MCF 10A (cell line): ENCODE measurements at regions not wholly inside any gene's neighbourhood (a gene's known extent, or its start where the extent isn't known, plus 50 kb on each side); places are given as distances from the start of the nearest gene placed in this dataset.

Experiments
- BruUV-seq: library from RNA; stranded (reverse); fragments of 400-500 nt; replicated peaks from 2 replicates; lab custom pipeline; 2021; lab: Mats Ljungman, UMichigan
- CTCF ChIA-PET: fragments of 300-600 bp; sonication (Branson Sonifier 250); formaldehyde crosslinking; extraction: SDS; loops from one replicate; lab custom pipeline; 2021; ENCODE audit warnings: antibody characterized with exemption, inconsistent platforms; lab: Yijun Ruan, JAX
- POLR2A ChIA-PET: fragments of 300-600, 350-650 bp; sonication (Branson Sonifier 250); formaldehyde crosslinking; extraction: SDS; loops from one replicate; lab custom pipeline; 2020; ENCODE audit warnings: antibody characterized with exemption, inconsistent platforms; lab: Yijun Ruan, JAX
- DNase-seq: peaks from one replicate; pipeline ENCODE4 v3.0.0-alpha.2; 2018; ENCODE audit not compliant: unreplicated experiment
- H3K27ac Mint-ChIP-seq: one replicate; pipeline ENCODE4 v1.8.0; 2022; ENCODE audit warnings: mild to moderate bottlenecking, low read depth, mixed read lengths; ENCODE audit not compliant: unreplicated experiment
- H3K27me3 Mint-ChIP-seq: one replicate; pipeline ENCODE4 v1.8.0; 2022; ENCODE audit warnings: mixed read lengths; ENCODE audit not compliant: insufficient read depth, unreplicated experiment
- H3K36me3 Mint-ChIP-seq: one replicate; pipeline ENCODE4 v1.8.0; 2022; ENCODE audit warnings: mild to moderate bottlenecking, moderate library complexity, mixed read lengths; ENCODE audit not compliant: insufficient read depth, unreplicated experiment
- H3K4me1 Mint-ChIP-seq: one replicate; pipeline ENCODE4 v1.8.0; 2022; ENCODE audit warnings: mixed read lengths; ENCODE audit not compliant: insufficient read depth, unreplicated experiment
- H3K4me3 Mint-ChIP-seq: one replicate; pipeline ENCODE4 v1.8.0; 2022; ENCODE audit warnings: mild to moderate bottlenecking, moderate library complexity, mixed read lengths; ENCODE audit not compliant: unreplicated experiment
- H3K9me3 Mint-ChIP-seq: one replicate; pipeline ENCODE4 v1.8.0; 2022; ENCODE audit warnings: mixed read lengths; ENCODE audit not compliant: unreplicated experiment
- intact Hi-C: fragments of 100-400 bp; cut with micrococcal nuclease; formaldehyde crosslinking; loops from 2 replicates; pipeline ENCODE4 v1.14.1; 2022
- TF ChIP-seq, protein P1 (sequence below): fragments of 200-600 bp; IDR thresholded peaks from one replicate; pipeline ENCODE4 v1.8.0; 2022; ENCODE audit warnings: antibody characterized with exemption, mild to moderate bottlenecking; ENCODE audit not compliant: unreplicated experiment

DNA sequence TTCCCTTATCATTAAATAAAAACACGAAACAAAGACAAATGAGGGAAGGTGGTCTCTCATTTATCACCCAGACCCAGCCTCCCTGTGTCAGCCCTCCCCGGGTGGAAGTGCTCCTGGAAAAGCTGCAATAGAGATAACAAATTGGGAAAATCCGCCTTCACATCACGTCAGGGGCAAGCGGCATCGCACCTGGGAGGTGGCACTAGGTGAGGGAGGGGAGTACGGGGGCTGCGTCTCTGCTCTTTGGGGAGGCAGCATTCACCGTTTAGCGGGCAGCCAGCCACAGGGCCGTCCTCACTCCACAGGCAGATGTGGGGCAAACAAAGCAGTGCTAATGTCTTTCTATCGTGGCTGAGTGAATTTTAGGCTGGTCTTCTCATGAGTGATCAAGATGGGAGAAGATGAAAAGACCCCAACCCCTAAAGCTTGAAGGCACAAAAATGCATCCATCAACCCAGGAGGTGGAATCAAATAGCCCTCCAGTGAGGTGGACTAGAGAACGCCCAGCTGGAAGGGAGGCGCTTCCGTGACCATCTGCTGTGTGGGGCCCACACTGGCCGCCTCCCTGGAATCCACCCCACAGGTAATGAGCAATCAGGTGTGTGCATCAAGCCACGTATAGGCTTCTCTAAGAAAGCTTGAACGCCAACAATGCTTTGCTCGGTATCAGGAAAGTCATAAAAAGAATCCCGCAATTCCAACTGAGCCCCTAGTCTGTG is 629.5 kb downstream of the BRD1 start:
- ChIA-PET POLR2A (interaction anchor here (0.6 kb wide), 1 partner anchor 601 kb away, joined by 3 read pairs; no protein-coding TSS in a partner anchor), CTCF (interaction anchor here (0.7 kb wide), 1 partner anchor 122 kb away, joined by 3 read pairs; no protein-coding TSS in a partner anchor)
- H3K27ac Mint-ChIP-seq = no peak overlapping the region
- peaks cover 6% of the 10 kb centered on the region for H3K36me3 Mint-ChIP-seq
- no peaks in the 10 kb centered on the region for H3K27me3 Mint-ChIP-seq
- no TSS peak for BruUV-seq
- no peak for DNase-seq
- H3K4me1 Mint-ChIP-seq = no peaks in the 10 kb centered on the region
- no peak overlapping the region for H3K4me3 Mint-ChIP-seq
- peaks cover 9% of the 10 kb centered on the region for H3K9me3 Mint-ChIP-seq
- intact Hi-C loops = no loop called here
- TF ChIP-seq, protein P1, sequence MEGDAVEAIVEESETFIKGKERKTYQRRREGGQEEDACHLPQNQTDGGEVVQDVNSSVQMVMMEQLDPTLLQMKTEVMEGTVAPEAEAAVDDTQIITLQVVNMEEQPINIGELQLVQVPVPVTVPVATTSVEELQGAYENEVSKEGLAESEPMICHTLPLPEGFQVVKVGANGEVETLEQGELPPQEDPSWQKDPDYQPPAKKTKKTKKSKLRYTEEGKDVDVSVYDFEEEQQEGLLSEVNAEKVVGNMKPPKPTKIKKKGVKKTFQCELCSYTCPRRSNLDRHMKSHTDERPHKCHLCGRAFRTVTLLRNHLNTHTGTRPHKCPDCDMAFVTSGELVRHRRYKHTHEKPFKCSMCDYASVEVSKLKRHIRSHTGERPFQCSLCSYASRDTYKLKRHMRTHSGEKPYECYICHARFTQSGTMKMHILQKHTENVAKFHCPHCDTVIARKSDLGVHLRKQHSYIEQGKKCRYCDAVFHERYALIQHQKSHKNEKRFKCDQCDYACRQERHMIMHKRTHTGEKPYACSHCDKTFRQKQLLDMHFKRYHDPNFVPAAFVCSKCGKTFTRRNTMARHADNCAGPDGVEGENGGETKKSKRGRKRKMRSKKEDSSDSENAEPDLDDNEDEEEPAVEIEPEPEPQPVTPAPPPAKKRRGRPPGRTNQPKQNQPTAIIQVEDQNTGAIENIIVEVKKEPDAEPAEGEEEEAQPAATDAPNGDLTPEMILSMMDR = no peak

DNA sequence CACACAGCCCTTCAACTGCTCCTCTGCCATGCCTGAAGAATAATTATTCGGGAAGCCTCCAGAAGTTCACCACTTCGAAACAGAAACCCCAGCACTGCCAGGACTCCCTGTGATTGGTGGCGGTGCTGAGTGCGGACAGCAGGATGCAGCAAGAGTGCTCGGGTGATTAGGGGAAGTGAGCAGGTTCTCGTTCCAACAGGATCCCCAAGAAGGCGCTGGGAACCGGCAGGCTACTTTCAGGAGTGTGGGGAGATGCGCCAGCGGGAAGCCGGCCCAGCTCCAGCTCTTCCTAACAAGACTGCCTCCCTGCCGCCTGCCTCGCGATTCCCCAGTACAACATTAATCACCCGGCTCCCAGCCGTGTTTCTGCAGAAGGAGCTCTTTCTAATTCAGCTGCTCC is 630.2 kb downstream of the BRD1 start:
- peaks cover 6% of the 10 kb centered on the region for H3K36me3 Mint-ChIP-seq
- no peaks in the 10 kb centered on the region for H3K4me1 Mint-ChIP-seq
- DNase-seq = no peak
- TF ChIP-seq, protein P1 = no peak
- no peaks in the 10 kb centered on the region for H3K27me3 Mint-ChIP-seq
- no peak overlapping the region for H3K4me3 Mint-ChIP-seq
- no TSS peak for BruUV-seq
- intact Hi-C loops = no loop called here
- ChIA-PET CTCF (interaction anchor here (0.7 kb wide), 1 partner anchor 121 kb away, joined by 3 read pairs; no protein-coding TSS in a partner anchor), POLR2A (no interaction called here)
- H3K27ac Mint-ChIP-seq = no peak overlapping the region
- peaks cover 9% of the 10 kb centered on the region for H3K9me3 Mint-ChIP-seq

DNA sequence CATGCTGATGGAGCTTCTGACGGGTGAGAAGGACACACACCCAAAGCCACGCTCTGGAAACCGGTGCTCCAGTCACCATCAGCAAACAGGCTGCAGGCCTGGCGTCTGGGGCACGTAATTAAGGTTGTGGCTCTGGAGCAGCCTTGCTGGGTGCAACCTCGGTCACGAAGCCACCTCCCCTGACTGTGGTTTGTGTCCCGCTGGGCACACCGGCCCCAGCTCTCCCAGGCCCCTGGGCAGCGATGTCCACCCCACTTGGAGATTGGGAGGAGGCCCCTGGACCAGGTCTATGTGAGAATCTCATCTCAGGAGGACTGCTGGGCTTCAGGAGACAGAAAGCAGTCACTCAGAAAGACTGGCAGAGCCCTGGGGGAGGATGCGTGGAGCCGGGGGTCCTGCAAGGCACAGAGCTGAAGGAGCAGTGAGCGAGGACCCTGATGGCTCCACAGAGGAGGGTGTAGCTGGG is 631.6 kb downstream of the BRD1 start:
- Mint-ChIP-seq H3K4me3 (no peak overlapping the region), H3K9me3 (peaks cover 9% of the 10 kb centered on the region), H3K4me1 (no peaks in the 10 kb centered on the region), H3K27ac (no peak overlapping the region), H3K27me3 (no peaks in the 10 kb centered on the region), H3K36me3 (peaks cover 6% of the 10 kb centered on the region)
- ChIA-PET POLR2A (no interaction called here), CTCF (no interaction called here)
- DNase-seq = no peak
- TF ChIP-seq, protein P1 = no peak
- intact Hi-C loops = no loop called here
- BruUV-seq = no TSS peak

DNA sequence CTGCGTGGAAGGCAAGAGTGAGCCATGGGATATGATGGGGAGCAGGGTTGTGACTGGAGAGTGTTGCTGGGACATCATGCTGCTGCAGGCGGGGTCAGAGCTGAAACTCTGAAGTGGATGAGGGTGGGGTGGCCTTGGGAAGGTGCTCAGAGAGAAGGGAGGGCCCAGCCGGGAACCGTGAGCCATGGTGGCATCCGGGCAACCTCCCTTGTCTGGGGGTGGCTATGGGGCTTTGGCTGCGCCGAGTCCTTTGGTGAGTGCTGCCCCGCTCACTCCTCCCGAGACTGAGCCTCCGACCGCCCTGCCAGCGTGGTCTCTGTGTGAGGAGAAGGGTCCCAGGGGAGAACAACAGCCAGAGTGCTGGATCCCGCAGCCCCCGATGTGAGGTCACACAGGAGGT is 632.0 kb downstream of the BRD1 start:
- DNase-seq = no peak
- intact Hi-C loops = no loop called here
- TF ChIP-seq, protein P1 = no peak
- Mint-ChIP-seq H3K27me3 (no peaks in the 10 kb centered on the region), H3K4me1 (no peaks in the 10 kb centered on the region), H3K9me3 (peaks cover 9% of the 10 kb centered on the region), H3K36me3 (peaks cover 6% of the 10 kb centered on the region), H3K27ac (no peak overlapping the region), H3K4me3 (no peak overlapping the region)
- ChIA-PET CTCF (no interaction called here), POLR2A (no interaction called here)
- BruUV-seq = no TSS peak
